Neural cell (in vitro differentiated cells): ENCODE measurements at regions not wholly inside any gene's neighbourhood (a gene's known extent, or its start where the extent isn't known, plus 50 kb on each side); places are given as distances from the start of the nearest gene placed in this dataset.
"Not testable (repeated sequence)": the region's sequence is repeated elsewhere in the genome, so short reads cannot be mapped to it uniquely, and the experiment has no call there.

ENCODE experiments used
- H2AFZ ChIP-seq: fragments of 200-600, 300-800 bp; sonication (generic), shearing (Covaris generic); 2 replicates; pipeline ENCODE4 v1.6.0; 2014; ENCODE audit warnings: low read depth, mild to moderate bottlenecking, antibody characterized with exemption, low read length, moderate library complexity
- H3F3A ChIP-seq: fragments of 200-600 bp; shearing (Covaris generic); 2 replicates; pipeline ENCODE4 v1.6.1; 2016; ENCODE audit warnings: mild to moderate bottlenecking, moderate library complexity, mixed read lengths, antibody characterized with exemption, low read length; ENCODE audit not compliant: insufficient read depth, poor library complexity, severe bottlenecking
- H3K27ac ChIP-seq: fragments of 200-600, 300-800 bp; sonication (generic), shearing (Covaris generic); 2 replicates; pipeline ENCODE4 v1.5.1; 2014; ENCODE audit warnings: mild to moderate bottlenecking, low read length, moderate library complexity
- H3K27me3 ChIP-seq: fragments of 300-800, 200-600 bp; sonication (generic), shearing (Covaris generic); 2 replicates; pipeline ENCODE4 v1.6.0; 2014; ENCODE audit warnings: mild to moderate bottlenecking, low read depth, low read length, moderate library complexity; ENCODE audit not compliant: insufficient read depth
- H3K36me3 ChIP-seq: fragments of 300-800, 200-600 bp; sonication (generic), shearing (Covaris generic); 2 replicates; pipeline ENCODE4 v1.5.1; 2014; ENCODE audit warnings: mild to moderate bottlenecking, antibody characterized with exemption, low read length, moderate library complexity; ENCODE audit not compliant: insufficient read depth
- H3K4me2 ChIP-seq: fragments of 300-800, 200-600 bp; sonication (generic), shearing (Covaris generic); 2 replicates; pipeline ENCODE4 v1.6.0; 2014; ENCODE audit warnings: mild to moderate bottlenecking, low read length
- H3K4me3 ChIP-seq: fragments of 300-800, 200-600 bp; sonication (generic), shearing (Covaris generic); 2 replicates; pipeline ENCODE4 v1.5.1; 2014; ENCODE audit warnings: mild to moderate bottlenecking, low read length, moderate library complexity
- H3K79me2 ChIP-seq: fragments of 200-600 bp; shearing (Covaris generic); replicated peaks from 2 replicates; pipeline ENCODE4 v1.6.0; 2014; ENCODE audit warnings: mild to moderate bottlenecking, low read length, moderate library complexity; ENCODE audit not compliant: insufficient read depth
- H3K9ac ChIP-seq: fragments of 300-800, 200-600 bp; sonication (generic), shearing (Covaris generic); 2 replicates; pipeline ENCODE4 v1.6.1; 2016; ENCODE audit warnings: mild to moderate bottlenecking, low read length, mixed read lengths
- H3K9me2 ChIP-seq: fragments of 200-600 bp; shearing (Covaris generic); 2 replicates; pipeline ENCODE4 v1.6.1; 2016; ENCODE audit warnings: mild to moderate bottlenecking, low read length, mixed read lengths; ENCODE audit not compliant: insufficient read depth
- H3K9me3 ChIP-seq: fragments of 200-600, 300-800 bp; sonication (generic), shearing (Covaris generic); 2 replicates; pipeline ENCODE4 v1.6.1; 2016; ENCODE audit warnings: mild to moderate bottlenecking, mixed run types, low read length, moderate library complexity, mixed read lengths
- H4K20me1 ChIP-seq: fragments of 200-600 bp; shearing (Covaris generic); 2 replicates; pipeline ENCODE4 v1.6.1; 2016; ENCODE audit warnings: mild to moderate bottlenecking, mixed run types; ENCODE audit not compliant: insufficient read depth
- EP300 ChIP-seq: fragments of 450-650 bp; conservative IDR thresholded peaks from 2 replicates; pipeline ENCODE4 v1.6.1; 2014; ENCODE audit warnings: antibody characterized with exemption, mild to moderate bottlenecking, moderate library complexity; ENCODE audit not compliant: poor library complexity, severe bottlenecking
- EZH2 ChIP-seq: fragments of 200-600, 300-800 bp; shearing (Covaris generic), sonication (generic); IDR thresholded peaks from 2 replicates; pipeline ENCODE4 v1.6.1; 2014; ENCODE audit warnings: antibody characterized with exemption, low read length, borderline replicate concordance, mild to moderate bottlenecking; ENCODE audit not compliant: insufficient read depth, poor library complexity, severe bottlenecking
- MXI1 ChIP-seq: fragments of 450-650 bp; conservative IDR thresholded peaks from 2 replicates; pipeline ENCODE4 v1.6.1; 2014; ENCODE audit warnings: antibody characterized with exemption, mild to moderate bottlenecking; ENCODE audit not compliant: poor library complexity, severe bottlenecking
- POLR2AphosphoS5 ChIP-seq: IDR thresholded peaks from 2 replicates; pipeline ENCODE4 v1.6.1; 2012
- RAD21 ChIP-seq: fragments of 450-650 bp; conservative IDR thresholded peaks from 2 replicates; pipeline ENCODE4 v1.6.1; 2014; ENCODE audit warnings: antibody characterized with exemption, mild to moderate bottlenecking, moderate library complexity
- SMC3 ChIP-seq: fragments of 450-650 bp; conservative IDR thresholded peaks from 2 replicates; pipeline ENCODE4 v1.6.1; 2014; ENCODE audit warnings: antibody characterized with exemption, mild to moderate bottlenecking, moderate library complexity; ENCODE audit not compliant: poor library complexity
- TAF1 ChIP-seq: IDR thresholded peaks from 2 replicates; pipeline ENCODE4 v1.6.1; 2012; ENCODE audit warnings: low read depth
- TF ChIP-seq, protein P1 (sequence below): IDR thresholded peaks from 2 replicates; pipeline ENCODE4 v1.6.1; 2012; ENCODE audit warnings: borderline replicate concordance
- TF ChIP-seq, protein P2 (sequence below): fragments of 450-650 bp; IDR thresholded peaks from 2 replicates; pipeline ENCODE4 v1.5.1; 2014; ENCODE audit warnings: antibody characterized with exemption, mild to moderate bottlenecking, moderate library complexity; ENCODE audit not compliant: poor library complexity, severe bottlenecking

DNA sequence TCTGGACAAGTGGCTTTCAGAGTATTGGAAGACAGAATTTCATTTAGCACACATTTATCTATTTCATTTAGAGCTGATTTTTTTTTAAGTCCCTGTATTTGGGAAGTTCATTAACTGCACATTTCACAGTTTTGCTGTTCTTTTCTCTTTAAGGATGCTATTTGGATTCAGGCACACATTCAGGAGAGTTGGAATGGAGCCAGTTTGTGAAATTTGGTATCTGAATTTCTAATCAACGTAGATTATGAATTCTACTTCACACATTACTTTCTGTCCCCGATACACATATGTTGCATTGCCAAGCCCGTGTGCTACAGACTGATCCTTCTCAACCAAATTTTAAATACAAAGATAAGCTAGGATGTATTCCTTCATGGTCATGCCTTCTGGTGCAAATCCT is 503.9 kb downstream of the IRS1 start:
- Histone ChIP-seq H3K9me3 (no peaks in the 10 kb centered on the region), H3K79me2 (no peaks in the 10 kb centered on the region), H3K27ac (no peak overlapping the region), H3K9ac (no peak overlapping the region), H3K9me2 (no peaks in the 10 kb centered on the region), H3K27me3 (no peaks in the 10 kb centered on the region), H3K4me3 (no peak overlapping the region), H4K20me1 (no peaks in the 10 kb centered on the region), H3K36me3 (no peaks in the 10 kb centered on the region), H2AFZ (no peak overlapping the region), H3F3A (no peaks in the 10 kb centered on the region), H3K4me2 (no peak overlapping the region)
- TF ChIP-seq, protein P1, sequence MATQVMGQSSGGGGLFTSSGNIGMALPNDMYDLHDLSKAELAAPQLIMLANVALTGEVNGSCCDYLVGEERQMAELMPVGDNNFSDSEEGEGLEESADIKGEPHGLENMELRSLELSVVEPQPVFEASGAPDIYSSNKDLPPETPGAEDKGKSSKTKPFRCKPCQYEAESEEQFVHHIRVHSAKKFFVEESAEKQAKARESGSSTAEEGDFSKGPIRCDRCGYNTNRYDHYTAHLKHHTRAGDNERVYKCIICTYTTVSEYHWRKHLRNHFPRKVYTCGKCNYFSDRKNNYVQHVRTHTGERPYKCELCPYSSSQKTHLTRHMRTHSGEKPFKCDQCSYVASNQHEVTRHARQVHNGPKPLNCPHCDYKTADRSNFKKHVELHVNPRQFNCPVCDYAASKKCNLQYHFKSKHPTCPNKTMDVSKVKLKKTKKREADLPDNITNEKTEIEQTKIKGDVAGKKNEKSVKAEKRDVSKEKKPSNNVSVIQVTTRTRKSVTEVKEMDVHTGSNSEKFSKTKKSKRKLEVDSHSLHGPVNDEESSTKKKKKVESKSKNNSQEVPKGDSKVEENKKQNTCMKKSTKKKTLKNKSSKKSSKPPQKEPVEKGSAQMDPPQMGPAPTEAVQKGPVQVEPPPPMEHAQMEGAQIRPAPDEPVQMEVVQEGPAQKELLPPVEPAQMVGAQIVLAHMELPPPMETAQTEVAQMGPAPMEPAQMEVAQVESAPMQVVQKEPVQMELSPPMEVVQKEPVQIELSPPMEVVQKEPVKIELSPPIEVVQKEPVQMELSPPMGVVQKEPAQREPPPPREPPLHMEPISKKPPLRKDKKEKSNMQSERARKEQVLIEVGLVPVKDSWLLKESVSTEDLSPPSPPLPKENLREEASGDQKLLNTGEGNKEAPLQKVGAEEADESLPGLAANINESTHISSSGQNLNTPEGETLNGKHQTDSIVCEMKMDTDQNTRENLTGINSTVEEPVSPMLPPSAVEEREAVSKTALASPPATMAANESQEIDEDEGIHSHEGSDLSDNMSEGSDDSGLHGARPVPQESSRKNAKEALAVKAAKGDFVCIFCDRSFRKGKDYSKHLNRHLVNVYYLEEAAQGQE: no peak
- TF ChIP-seq TAF1: no peak
- TF ChIP-seq, protein P2, sequence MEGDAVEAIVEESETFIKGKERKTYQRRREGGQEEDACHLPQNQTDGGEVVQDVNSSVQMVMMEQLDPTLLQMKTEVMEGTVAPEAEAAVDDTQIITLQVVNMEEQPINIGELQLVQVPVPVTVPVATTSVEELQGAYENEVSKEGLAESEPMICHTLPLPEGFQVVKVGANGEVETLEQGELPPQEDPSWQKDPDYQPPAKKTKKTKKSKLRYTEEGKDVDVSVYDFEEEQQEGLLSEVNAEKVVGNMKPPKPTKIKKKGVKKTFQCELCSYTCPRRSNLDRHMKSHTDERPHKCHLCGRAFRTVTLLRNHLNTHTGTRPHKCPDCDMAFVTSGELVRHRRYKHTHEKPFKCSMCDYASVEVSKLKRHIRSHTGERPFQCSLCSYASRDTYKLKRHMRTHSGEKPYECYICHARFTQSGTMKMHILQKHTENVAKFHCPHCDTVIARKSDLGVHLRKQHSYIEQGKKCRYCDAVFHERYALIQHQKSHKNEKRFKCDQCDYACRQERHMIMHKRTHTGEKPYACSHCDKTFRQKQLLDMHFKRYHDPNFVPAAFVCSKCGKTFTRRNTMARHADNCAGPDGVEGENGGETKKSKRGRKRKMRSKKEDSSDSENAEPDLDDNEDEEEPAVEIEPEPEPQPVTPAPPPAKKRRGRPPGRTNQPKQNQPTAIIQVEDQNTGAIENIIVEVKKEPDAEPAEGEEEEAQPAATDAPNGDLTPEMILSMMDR: no peak
- TF ChIP-seq EP300: no peak
- TF ChIP-seq POLR2AphosphoS5: no peak
- no peak for TF ChIP-seq MXI1
- no peak for TF ChIP-seq SMC3
- no peak for TF ChIP-seq EZH2
- no peak for TF ChIP-seq RAD21

- TF ChIP-seq, protein P2: no peak
- TF ChIP-seq RAD21 (no peak), POLR2AphosphoS5 (no peak), EP300 (no peak), SMC3 (no peak), MXI1 (no peak), EZH2 (no peak), TAF1 (no peak)
- TF ChIP-seq, protein P1: no peak
- Histone ChIP-seq H3K27ac (no peak overlapping the region), H3K4me3 (no peak overlapping the region), H3K27me3 (no peaks in the 10 kb centered on the region), H3K9ac (no peak overlapping the region), H3K4me2 (no peak overlapping the region), H3K36me3 (no peaks in the 10 kb centered on the region), H3K79me2 (no peaks in the 10 kb centered on the region), H2AFZ (no peak overlapping the region), H3K9me3 (no peaks in the 10 kb centered on the region), H4K20me1 (no peaks in the 10 kb centered on the region), H3K9me2 (no peaks in the 10 kb centered on the region), H3F3A (no peaks in the 10 kb centered on the region)
Observed at GRCh38 chr2:226295123-226295522, 504.5 kb downstream of the IRS1 start.

- H3K4me2 ChIP-seq, H2AFZ ChIP-seq, H3K27ac ChIP-seq, H3K9me3 ChIP-seq, H3K9ac ChIP-seq, H3K79me2 ChIP-seq, H4K20me1 ChIP-seq, H3K27me3 ChIP-seq, H3F3A ChIP-seq, H3K4me3 ChIP-seq, H3K9me2 ChIP-seq, H3K36me3 ChIP-seq: not testable (repeated sequence)
Observed at GRCh38 chr2:226291281-226291680, 508.3 kb downstream of the IRS1 start.
